ENCODE measurements at regions not wholly inside any gene's neighbourhood (a gene's known extent, or its start where the extent isn't known, plus 50 kb on each side); places are given as distances from the start of the nearest gene placed in this dataset.

DNA sequence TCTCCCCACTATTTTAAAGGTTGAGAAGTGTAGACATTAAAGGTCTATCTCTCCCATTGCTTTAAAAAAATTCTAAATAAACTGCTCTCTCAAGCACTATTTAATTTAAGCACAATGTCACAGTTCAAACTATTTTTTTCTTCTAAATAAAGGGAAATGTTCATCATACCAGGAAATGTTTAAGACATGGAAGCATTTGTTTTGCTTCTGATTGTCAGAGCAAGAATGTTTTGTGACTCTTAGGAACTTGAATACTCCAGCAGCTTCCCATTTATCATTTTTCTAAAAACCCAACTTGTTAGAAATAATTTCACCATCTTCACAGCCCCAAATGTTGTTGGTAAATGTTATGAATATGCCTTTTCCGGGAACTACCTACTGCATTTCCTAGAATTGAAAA, 121.8 kb upstream of the NTF3 start:
- H3K27ac ChIP-seq (ENCODE audit: low read depth in 1 of 2, low read length in 2 of 2), result no peak overlapping the region
- 84% methylated on average over 1 of the region's 1 CpG for WGBS
- H3K36me3 ChIP-seq (ENCODE audit: control insufficient read depth in 4 of 4, insufficient read depth in 3 of 4, low read depth in 1 of 4, low read length in 3 of 4), result no peaks in the 10 kb centered on the region
- no peak for TF ChIP-seq RAD21 (IDR thresholded peaks at IDR 0.05)
- TF ChIP-seq GABPA (IDR thresholded peaks at IDR 0.05 in 1 of 2, conservative IDR thresholded peaks at IDR 0.05 in 1 of 2), result no peak
- TF ChIP-seq FOXA1 (IDR thresholded peaks at IDR 0.05), result no peak
- TF ChIP-seq, protein P1, sequence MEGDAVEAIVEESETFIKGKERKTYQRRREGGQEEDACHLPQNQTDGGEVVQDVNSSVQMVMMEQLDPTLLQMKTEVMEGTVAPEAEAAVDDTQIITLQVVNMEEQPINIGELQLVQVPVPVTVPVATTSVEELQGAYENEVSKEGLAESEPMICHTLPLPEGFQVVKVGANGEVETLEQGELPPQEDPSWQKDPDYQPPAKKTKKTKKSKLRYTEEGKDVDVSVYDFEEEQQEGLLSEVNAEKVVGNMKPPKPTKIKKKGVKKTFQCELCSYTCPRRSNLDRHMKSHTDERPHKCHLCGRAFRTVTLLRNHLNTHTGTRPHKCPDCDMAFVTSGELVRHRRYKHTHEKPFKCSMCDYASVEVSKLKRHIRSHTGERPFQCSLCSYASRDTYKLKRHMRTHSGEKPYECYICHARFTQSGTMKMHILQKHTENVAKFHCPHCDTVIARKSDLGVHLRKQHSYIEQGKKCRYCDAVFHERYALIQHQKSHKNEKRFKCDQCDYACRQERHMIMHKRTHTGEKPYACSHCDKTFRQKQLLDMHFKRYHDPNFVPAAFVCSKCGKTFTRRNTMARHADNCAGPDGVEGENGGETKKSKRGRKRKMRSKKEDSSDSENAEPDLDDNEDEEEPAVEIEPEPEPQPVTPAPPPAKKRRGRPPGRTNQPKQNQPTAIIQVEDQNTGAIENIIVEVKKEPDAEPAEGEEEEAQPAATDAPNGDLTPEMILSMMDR (IDR thresholded peaks at IDR 0.05; ENCODE audit: low read depth, low read length, missing input control), result no peak
- TF ChIP-seq, protein P2, sequence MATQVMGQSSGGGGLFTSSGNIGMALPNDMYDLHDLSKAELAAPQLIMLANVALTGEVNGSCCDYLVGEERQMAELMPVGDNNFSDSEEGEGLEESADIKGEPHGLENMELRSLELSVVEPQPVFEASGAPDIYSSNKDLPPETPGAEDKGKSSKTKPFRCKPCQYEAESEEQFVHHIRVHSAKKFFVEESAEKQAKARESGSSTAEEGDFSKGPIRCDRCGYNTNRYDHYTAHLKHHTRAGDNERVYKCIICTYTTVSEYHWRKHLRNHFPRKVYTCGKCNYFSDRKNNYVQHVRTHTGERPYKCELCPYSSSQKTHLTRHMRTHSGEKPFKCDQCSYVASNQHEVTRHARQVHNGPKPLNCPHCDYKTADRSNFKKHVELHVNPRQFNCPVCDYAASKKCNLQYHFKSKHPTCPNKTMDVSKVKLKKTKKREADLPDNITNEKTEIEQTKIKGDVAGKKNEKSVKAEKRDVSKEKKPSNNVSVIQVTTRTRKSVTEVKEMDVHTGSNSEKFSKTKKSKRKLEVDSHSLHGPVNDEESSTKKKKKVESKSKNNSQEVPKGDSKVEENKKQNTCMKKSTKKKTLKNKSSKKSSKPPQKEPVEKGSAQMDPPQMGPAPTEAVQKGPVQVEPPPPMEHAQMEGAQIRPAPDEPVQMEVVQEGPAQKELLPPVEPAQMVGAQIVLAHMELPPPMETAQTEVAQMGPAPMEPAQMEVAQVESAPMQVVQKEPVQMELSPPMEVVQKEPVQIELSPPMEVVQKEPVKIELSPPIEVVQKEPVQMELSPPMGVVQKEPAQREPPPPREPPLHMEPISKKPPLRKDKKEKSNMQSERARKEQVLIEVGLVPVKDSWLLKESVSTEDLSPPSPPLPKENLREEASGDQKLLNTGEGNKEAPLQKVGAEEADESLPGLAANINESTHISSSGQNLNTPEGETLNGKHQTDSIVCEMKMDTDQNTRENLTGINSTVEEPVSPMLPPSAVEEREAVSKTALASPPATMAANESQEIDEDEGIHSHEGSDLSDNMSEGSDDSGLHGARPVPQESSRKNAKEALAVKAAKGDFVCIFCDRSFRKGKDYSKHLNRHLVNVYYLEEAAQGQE (IDR thresholded peaks at IDR 0.05), result no peak
- no peak for TF ChIP-seq FOXA2 (IDR thresholded peaks at IDR 0.05)
- TF ChIP-seq, protein P3, sequence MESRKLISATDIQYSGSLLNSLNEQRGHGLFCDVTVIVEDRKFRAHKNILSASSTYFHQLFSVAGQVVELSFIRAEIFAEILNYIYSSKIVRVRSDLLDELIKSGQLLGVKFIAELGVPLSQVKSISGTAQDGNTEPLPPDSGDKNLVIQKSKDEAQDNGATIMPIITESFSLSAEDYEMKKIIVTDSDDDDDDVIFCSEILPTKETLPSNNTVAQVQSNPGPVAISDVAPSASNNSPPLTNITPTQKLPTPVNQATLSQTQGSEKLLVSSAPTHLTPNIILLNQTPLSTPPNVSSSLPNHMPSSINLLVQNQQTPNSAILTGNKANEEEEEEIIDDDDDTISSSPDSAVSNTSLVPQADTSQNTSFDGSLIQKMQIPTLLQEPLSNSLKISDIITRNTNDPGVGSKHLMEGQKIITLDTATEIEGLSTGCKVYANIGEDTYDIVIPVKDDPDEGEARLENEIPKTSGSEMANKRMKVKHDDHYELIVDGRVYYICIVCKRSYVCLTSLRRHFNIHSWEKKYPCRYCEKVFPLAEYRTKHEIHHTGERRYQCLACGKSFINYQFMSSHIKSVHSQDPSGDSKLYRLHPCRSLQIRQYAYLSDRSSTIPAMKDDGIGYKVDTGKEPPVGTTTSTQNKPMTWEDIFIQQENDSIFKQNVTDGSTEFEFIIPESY (IDR thresholded peaks at IDR 0.05), result no peak
- TF ChIP-seq EGR1 (IDR thresholded peaks at IDR 0.05; ENCODE audit: low read depth in 2 of 2), result no peak
- TF ChIP-seq SP1 (IDR thresholded peaks at IDR 0.05), result no peak
- no peak for TF ChIP-seq HNF4G (IDR thresholded peaks at IDR 0.05)
- H3K4me3 ChIP-seq (ENCODE audit: low read depth in 1 of 3, low read length in 3 of 3), result no peak overlapping the region
- no peak overlapping the region for H3K9ac ChIP-seq (ENCODE audit: low read depth in 1 of 2, low read length in 2 of 2)
- no peaks in the 10 kb centered on the region for H3K4me1 ChIP-seq (ENCODE audit: control insufficient read depth in 4 of 4, insufficient read depth in 4 of 4, low read length in 3 of 4)
- DNase-seq (ENCODE audit: low spot score), result no peak
- H3K9me3 ChIP-seq (ENCODE audit: control insufficient read depth in 4 of 4, low read length in 3 of 4), result peaks cover 0 to 4% (median 0%) of the 10 kb centered on the region in 4 donors
- no peaks in the 10 kb centered on the region for H3K27me3 ChIP-seq (ENCODE audit: control insufficient read depth in 4 of 4, insufficient read depth in 4 of 4, low read length in 3 of 4)

DNA sequence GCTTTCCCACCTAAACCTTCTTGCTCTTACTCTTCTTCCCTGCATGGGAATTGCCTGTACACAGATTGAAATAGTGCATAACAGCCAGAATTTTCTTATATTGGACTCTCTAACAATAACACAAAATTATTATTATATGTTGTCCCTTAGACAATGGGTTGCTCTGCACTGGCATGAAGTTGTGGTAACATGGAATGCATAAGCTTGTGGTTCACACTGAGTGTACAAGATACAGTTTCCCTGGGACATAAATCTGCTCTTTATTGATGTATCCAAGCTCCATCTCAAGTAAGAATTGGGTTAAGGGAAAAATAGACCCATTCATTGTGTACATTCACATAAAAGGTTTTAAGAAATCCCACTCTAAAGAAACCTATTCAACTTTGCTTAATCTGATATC, 114.4 kb upstream of the NTF3 start:
- H3K9ac ChIP-seq (ENCODE audit: low read depth in 1 of 2, low read length in 2 of 2), result no peak overlapping the region
- no peak overlapping the region for H3K4me3 ChIP-seq (ENCODE audit: low read depth in 1 of 3, low read length in 3 of 3)
- DNase-seq (ENCODE audit: low spot score), result no peak
- H3K27me3 ChIP-seq (ENCODE audit: control insufficient read depth in 4 of 4, insufficient read depth in 4 of 4, low read length in 3 of 4), result peaks cover 0 to 5% (median 0%) of the 10 kb centered on the region in 4 donors
- H3K27ac ChIP-seq (ENCODE audit: low read depth in 1 of 2, low read length in 2 of 2), result no peak overlapping the region
- peaks cover 0 to 4% (median 0%) of the 10 kb centered on the region in 4 donors for H3K9me3 ChIP-seq (ENCODE audit: control insufficient read depth in 4 of 4, low read length in 3 of 4)
- no peaks in the 10 kb centered on the region for H3K36me3 ChIP-seq (ENCODE audit: control insufficient read depth in 4 of 4, insufficient read depth in 3 of 4, low read depth in 1 of 4, low read length in 3 of 4)
- no peaks in the 10 kb centered on the region for H3K4me1 ChIP-seq (ENCODE audit: control insufficient read depth in 4 of 4, insufficient read depth in 4 of 4, low read length in 3 of 4)
- TF ChIP-seq, protein P2 (IDR thresholded peaks at IDR 0.05), result no peak
- TF ChIP-seq, protein P3 (IDR thresholded peaks at IDR 0.05), result no peak
- no peak for TF ChIP-seq FOXA1 (IDR thresholded peaks at IDR 0.05)
- no peak for TF ChIP-seq FOXA2 (IDR thresholded peaks at IDR 0.05)
- no peak for TF ChIP-seq SP1 (IDR thresholded peaks at IDR 0.05)
- TF ChIP-seq, protein P4, sequence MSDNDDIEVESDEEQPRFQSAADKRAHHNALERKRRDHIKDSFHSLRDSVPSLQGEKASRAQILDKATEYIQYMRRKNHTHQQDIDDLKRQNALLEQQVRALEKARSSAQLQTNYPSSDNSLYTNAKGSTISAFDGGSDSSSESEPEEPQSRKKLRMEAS (IDR thresholded peaks at IDR 0.05), result no peak
- no peak for TF ChIP-seq NR2F2 (IDR thresholded peaks at IDR 0.05)
- TF ChIP-seq HNF4A (conservative IDR thresholded peaks at IDR 0.05), result no peak
- TF ChIP-seq, protein P5, sequence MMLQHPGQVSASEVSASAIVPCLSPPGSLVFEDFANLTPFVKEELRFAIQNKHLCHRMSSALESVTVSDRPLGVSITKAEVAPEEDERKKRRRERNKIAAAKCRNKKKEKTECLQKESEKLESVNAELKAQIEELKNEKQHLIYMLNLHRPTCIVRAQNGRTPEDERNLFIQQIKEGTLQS (IDR thresholded peaks at IDR 0.05), result no peak
- no peak for TF ChIP-seq RXRA (IDR thresholded peaks at IDR 0.05)
- TF ChIP-seq JUND (IDR thresholded peaks at IDR 0.05), result no peak
- no peak for TF ChIP-seq HNF4G (IDR thresholded peaks at IDR 0.05)
- no peak for TF ChIP-seq TAF1 (conservative IDR thresholded peaks at IDR 0.05)
